ENCODE measurements at regions not wholly inside any gene's neighbourhood (a gene's known extent, or its start where the extent isn't known, plus 50 kb on each side); places are given as distances from the start of the nearest gene placed in this dataset.

DNA sequence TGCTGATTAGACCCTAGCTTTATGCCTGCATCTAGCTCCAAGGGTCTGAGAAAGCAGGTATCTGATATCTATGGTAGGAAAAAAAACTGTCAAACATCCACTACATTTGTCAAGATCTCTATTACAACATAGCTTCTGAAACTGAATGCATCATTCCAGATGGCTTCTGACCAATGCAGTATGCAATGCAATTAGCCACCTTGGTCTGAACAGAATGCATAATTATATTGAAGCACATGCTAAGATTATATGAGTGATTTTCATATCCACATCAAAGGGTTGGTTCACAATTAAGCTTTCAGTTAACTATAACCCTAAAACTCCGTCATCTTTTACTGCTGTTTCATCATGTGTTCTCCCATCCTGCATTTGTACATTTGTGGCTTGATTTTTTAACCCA is 271.4 kb downstream of the POLR1F start:
- FAIRE-seq (no peak), DNase-seq (ENCODE audit: low read depth in 1 of 2, low spot score in 2 of 2) (no peak)
- ChIA-PET POLR2A (ENCODE audit: partially characterized antibody) (no interaction called here), CTCF (ENCODE audit: partially characterized antibody) (no interaction called here)
- H2BK120ac ChIP-seq (replicated peaks; ENCODE audit: low read depth, low read length), result no peak overlapping the region
- no peak overlapping the region for H3K18ac ChIP-seq (ENCODE audit: extremely low read depth, low read length)
- H3K4me2 ChIP-seq (ENCODE audit: insufficient read depth in 1 of 2, low read depth in 2 of 2, low read length in 2 of 2), result no peak overlapping the region
- H4K91ac ChIP-seq (replicated peaks; ENCODE audit: insufficient read length, low read length), result no peak overlapping the region
- H2BK5ac ChIP-seq (ENCODE audit: low read depth, low read length), result no peak overlapping the region
- H3K23me2 ChIP-seq (ENCODE audit: low read depth, low read length), result no peaks in the 10 kb centered on the region
- 94% methylated on average over 1 of the region's 1 CpG; no CpG with 5 or more reads in 1 of the 2 experiments for WGBS, 2 experiments (ENCODE audit: extremely low coverage in 1 of 2, insufficient coverage in 1 of 2, insufficient read length in 1 of 2, insufficient replicate concordance in 2 of 2, low coverage in 1 of 2, low lambda C conversion rate in 2 of 2, missing lambda C conversion rate in 1 of 2)
- H2AK5ac ChIP-seq (ENCODE audit: low read depth, low read length), result no peak overlapping the region
- TF ChIP-seq EP300 (IDR thresholded peaks at IDR 0.05; ENCODE audit: borderline replicate concordance in 1 of 2, low read depth in 2 of 2, low read length in 2 of 2), result no peak
- TF ChIP-seq TAF1 (IDR thresholded peaks at IDR 0.05; ENCODE audit: low read depth, low read length), result no peak
- TF ChIP-seq, protein P1, sequence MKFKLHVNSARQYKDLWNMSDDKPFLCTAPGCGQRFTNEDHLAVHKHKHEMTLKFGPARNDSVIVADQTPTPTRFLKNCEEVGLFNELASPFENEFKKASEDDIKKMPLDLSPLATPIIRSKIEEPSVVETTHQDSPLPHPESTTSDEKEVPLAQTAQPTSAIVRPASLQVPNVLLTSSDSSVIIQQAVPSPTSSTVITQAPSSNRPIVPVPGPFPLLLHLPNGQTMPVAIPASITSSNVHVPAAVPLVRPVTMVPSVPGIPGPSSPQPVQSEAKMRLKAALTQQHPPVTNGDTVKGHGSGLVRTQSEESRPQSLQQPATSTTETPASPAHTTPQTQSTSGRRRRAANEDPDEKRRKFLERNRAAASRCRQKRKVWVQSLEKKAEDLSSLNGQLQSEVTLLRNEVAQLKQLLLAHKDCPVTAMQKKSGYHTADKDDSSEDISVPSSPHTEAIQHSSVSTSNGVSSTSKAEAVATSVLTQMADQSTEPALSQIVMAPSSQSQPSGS (IDR thresholded peaks at IDR 0.05; ENCODE audit: low read length), result no peak
- no peak for TF ChIP-seq MAFK (IDR thresholded peaks at IDR 0.05; ENCODE audit: low read depth, low read length)
- no peak for TF ChIP-seq CHD1 (IDR thresholded peaks at IDR 0.05; ENCODE audit: low read depth, low read length)
- TF ChIP-seq CBX5 (IDR thresholded peaks at IDR 0.05; ENCODE audit: low read depth, low read length), result no peak
- TF ChIP-seq TAF7 (optimal IDR thresholded peaks at IDR 0.05; ENCODE audit: borderline replicate concordance, low read depth, low read length), result no peak
- TF ChIP-seq TEAD4 (IDR thresholded peaks at IDR 0.05; ENCODE audit: low read depth, low read length), result no peak
- TF ChIP-seq GTF2F1 (IDR thresholded peaks at IDR 0.05; ENCODE audit: borderline replicate concordance, low read depth, low read length), result no peak
- no peak for TF ChIP-seq EGR1 (IDR thresholded peaks at IDR 0.05; ENCODE audit: borderline replicate concordance, low read depth, low read length)
- TF ChIP-seq POLR2AphosphoS5 (IDR thresholded peaks at IDR 0.05; ENCODE audit: low read depth, low read length), result no peak
- no peak for TF ChIP-seq TBP (IDR thresholded peaks at IDR 0.05; ENCODE audit: low read depth, low read length)
- no peak overlapping the region for H3K56ac ChIP-seq (replicated peaks; ENCODE audit: insufficient read length, low read depth, low read length)
- no peak overlapping the region for H3K14ac ChIP-seq (ENCODE audit: insufficient read length)
- no peak overlapping the region for H3K27ac ChIP-seq (ENCODE audit: low read depth, low read length)
- H3K36me3 ChIP-seq (ENCODE audit: control insufficient read depth in 2 of 4, insufficient read depth in 4 of 4, low read length in 3 of 4), result no peaks in the 10 kb centered on the region
- no peak overlapping the region for H3K9ac ChIP-seq (replicated peaks in 1 of 4; ENCODE audit: extremely low read depth in 1 of 4, low read depth in 3 of 4, low read length in 3 of 4)
- H2AFZ ChIP-seq (ENCODE audit: low read length), result no peak overlapping the region
- H2BK20ac ChIP-seq (ENCODE audit: low read length), result no peak overlapping the region
- H3K4ac ChIP-seq (replicated peaks; ENCODE audit: insufficient read length, low read depth, low read length), result no peak overlapping the region
- H4K8ac ChIP-seq (ENCODE audit: extremely low read depth, insufficient read depth, low read length), result no peak overlapping the region
- no peak overlapping the region for H3K23ac ChIP-seq (ENCODE audit: insufficient read length)
- H2BK12ac ChIP-seq (ENCODE audit: low read depth, low read length), result no peak overlapping the region
- no peaks in the 10 kb centered on the region for H4K20me1 ChIP-seq (replicated peaks in 1 of 2; ENCODE audit: control insufficient read depth in 1 of 2, insufficient read depth in 2 of 2, low read length in 2 of 2)
- no peaks in the 10 kb centered on the region for H3K27me3 ChIP-seq (replicated peaks in 1 of 4; ENCODE audit: control insufficient read depth in 3 of 4, extremely low read depth in 1 of 4, insufficient read depth in 3 of 4, low read length in 3 of 4)
- no peaks in the 10 kb centered on the region for H3K9me3 ChIP-seq (ENCODE audit: insufficient read depth in 2 of 2, low read depth in 1 of 2, low read length in 1 of 2)
- H4K5ac ChIP-seq (ENCODE audit: insufficient read length, low read depth, low read length), result no peak overlapping the region
- no peaks in the 10 kb centered on the region for H3K4me1 ChIP-seq (replicated peaks in 1 of 4; ENCODE audit: control insufficient read depth in 3 of 4, insufficient read depth in 4 of 4, low read length in 3 of 4)
- no peak overlapping the region for H2BK15ac ChIP-seq (ENCODE audit: low read length)
- H3K79me2 ChIP-seq (ENCODE audit: control insufficient read depth in 1 of 2, insufficient read depth in 2 of 2, low read length in 2 of 2), result no peaks in the 10 kb centered on the region
- no peaks in the 10 kb centered on the region for H3K79me1 ChIP-seq (ENCODE audit: low read depth, low read length)
- H3K4me3 ChIP-seq (ENCODE audit: extremely low read depth in 1 of 4, insufficient read depth in 2 of 4, low read depth in 3 of 4, low read length in 4 of 4), result no peak overlapping the region

All from H1 (cell line).